Spinal cord (tissue), 9 donors: ENCODE measurements at regions not wholly inside any gene's neighbourhood (a gene's known extent, or its start where the extent isn't known, plus 50 kb on each side); places are given as distances from the start of the nearest gene placed in this dataset.

ENCODE experiments used
- DNase-seq, 6 donors: peaks; one replicate each; pipeline versions ENCODE4 v3.0.0 to v3.0.0-alpha.2; 2013 to 2015; ENCODE audit warnings: low spot score in 6 of 6, low read depth in 4 of 6
- H3K27ac ChIP-seq: one replicate; pipeline ENCODE4 v1.5.1; 2013; ENCODE audit warnings: low read depth, low read length, control low read depth
- H3K27me3 ChIP-seq: one replicate; pipeline ENCODE4 v1.6.1; 2013; ENCODE audit warnings: low read length; ENCODE audit not compliant: control insufficient read depth, insufficient read depth
- H3K36me3 ChIP-seq: one replicate; pipeline ENCODE4 v1.6.1; 2013; ENCODE audit warnings: low read length; ENCODE audit not compliant: control insufficient read depth, insufficient read depth
- H3K4me1 ChIP-seq: one replicate; pipeline ENCODE4 v1.6.1; 2013; ENCODE audit warnings: low read length; ENCODE audit not compliant: control insufficient read depth, insufficient read depth
- H3K4me3 ChIP-seq: one replicate; pipeline ENCODE4 v1.5.1; 2013; ENCODE audit warnings: low read depth, low read length, control low read depth
- H3K9me3 ChIP-seq: one replicate; pipeline ENCODE4 v1.6.1; 2013; ENCODE audit warnings: low read length; ENCODE audit not compliant: control insufficient read depth, insufficient read depth
- WGBS: methylation state at CpG from one replicate; pipeline ENCODE4 v1.1.5; 2013; ENCODE audit warnings: missing lambda C conversion rate; ENCODE audit not compliant: insufficient coverage; 5-methylcytosine and 5-hydroxymethylcytosine counted together
- donor health status: healthy.

DNA sequence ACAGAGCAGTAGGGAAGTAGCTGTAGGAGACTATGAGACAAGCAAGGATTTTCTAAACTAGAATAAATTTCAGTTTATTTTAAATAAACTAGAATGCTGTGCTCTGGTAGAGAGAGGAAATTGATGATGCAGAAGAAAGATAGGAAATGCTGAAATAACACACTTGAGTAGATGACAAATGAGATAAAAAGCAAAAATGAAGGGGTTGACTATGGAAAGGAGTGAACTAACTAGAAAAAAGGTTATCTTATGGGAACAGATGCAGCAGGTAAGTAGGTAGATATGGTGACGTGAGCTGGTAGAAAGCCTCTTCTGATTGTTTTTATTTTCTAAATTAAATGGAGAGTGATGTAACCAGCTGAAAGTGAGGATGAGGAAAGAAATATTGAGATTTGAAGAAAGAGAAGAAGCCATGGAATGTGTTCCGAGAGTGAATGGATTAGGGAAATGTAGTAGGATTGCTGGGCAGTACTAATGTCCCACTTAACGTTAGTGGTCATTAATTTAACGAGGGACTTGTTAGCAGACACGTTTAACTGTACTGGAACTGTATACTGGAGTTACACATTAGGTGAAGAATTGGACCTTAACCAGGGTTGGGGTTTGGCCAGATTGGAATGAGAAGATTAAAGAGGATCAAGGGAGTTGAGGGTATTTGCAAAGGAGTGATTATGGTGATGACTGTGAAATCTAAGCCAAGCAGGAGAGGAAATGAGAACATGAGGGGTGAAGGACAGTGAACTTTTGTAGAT, 196.5 kb downstream of the TANC2 start:
- H3K9me3 ChIP-seq, result no peaks in the 10 kb centered on the region
- WGBS, result 75% methylated on average over 5 of the region's 5 CpGs
- no peak overlapping the region for H3K27ac ChIP-seq
- H3K4me1 ChIP-seq, result no peaks in the 10 kb centered on the region
- no peaks in the 10 kb centered on the region for H3K36me3 ChIP-seq
- DNase-seq, result no peak
- H3K27me3 ChIP-seq, result no peaks in the 10 kb centered on the region
- H3K4me3 ChIP-seq, result no peak overlapping the region

DNA sequence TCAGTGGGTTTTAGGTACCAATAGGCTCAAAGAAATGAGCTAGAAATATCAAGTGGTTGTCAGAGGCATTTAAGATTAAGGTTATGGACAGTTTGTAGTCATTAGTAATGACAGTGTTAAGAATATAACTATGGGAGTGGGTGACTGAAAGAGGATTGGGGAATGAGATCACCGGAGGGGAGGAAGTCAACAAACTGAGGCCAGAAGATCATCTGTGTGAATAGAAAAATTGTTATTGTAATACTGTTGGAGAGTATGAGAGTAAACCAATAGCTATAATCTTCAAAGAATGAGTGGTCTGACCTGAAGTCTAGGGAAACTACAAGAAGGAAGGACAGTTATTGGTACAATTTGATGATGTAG, 197.1 kb downstream of the TANC2 start:
- H3K27me3 ChIP-seq, result no peaks in the 10 kb centered on the region
- no peaks in the 10 kb centered on the region for H3K4me1 ChIP-seq
- no peaks in the 10 kb centered on the region for H3K9me3 ChIP-seq
- DNase-seq, result no peak
- no peak overlapping the region for H3K4me3 ChIP-seq
- WGBS, result 100% methylated on average over 1 of the region's 1 CpG
- H3K36me3 ChIP-seq, result no peaks in the 10 kb centered on the region
- no peak overlapping the region for H3K27ac ChIP-seq

DNA sequence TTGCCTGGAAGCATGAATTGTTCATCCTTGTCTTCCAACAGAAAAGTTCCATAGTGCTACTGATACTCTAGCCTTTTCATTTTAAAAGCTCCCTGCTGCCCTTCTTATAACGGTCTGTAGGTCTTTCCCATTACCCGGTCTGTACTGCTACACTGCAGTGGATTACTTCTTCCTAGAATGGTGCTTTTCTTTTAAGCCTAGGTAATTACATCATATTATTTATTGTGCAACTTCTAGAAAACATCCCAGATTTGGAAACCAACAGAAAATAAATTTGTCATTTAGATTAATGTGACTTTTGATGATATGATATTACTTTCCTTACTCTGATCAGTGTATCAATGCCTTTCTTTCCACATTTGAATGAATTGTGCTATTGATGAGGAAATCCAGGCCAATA, 199.4 kb downstream of the TANC2 start:
- H3K9me3 ChIP-seq, result no peaks in the 10 kb centered on the region
- no peak overlapping the region for H3K4me3 ChIP-seq
- no peaks in the 10 kb centered on the region for H3K36me3 ChIP-seq
- H3K4me1 ChIP-seq, result no peaks in the 10 kb centered on the region
- H3K27me3 ChIP-seq, result no peaks in the 10 kb centered on the region
- WGBS, result no CpG with 5 or more reads among the region's 2 CpGs
- no peak overlapping the region for H3K27ac ChIP-seq
- DNase-seq, result no peak

DNA sequence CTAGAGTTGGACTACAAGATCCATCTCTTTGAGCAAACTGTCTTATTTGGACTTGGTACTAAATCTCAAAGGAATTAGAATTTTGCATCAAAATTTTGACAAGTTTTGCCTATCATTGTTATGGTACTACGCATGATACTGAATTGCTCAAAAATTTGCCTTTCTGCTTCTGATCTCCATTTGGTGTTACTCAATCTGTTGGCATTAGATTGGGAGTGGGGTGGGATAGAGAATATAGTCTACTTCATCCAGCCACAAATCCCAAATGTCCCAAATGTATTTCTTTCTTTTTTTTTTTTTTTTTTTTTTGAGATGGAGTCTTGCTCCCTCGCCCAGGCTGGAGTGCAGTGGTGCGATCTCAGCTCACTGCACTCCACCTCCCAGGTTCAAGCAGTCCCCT, 204.8 kb downstream of the TANC2 start:
- no peak overlapping the region for H3K4me3 ChIP-seq
- no CpG with 5 or more reads among the region's 3 CpGs for WGBS
- H3K9me3 ChIP-seq, result no peaks in the 10 kb centered on the region
- no peaks in the 10 kb centered on the region for H3K36me3 ChIP-seq
- no peak overlapping the region for H3K27ac ChIP-seq
- DNase-seq, result no peak
- H3K4me1 ChIP-seq, result peaks cover 3% of the 10 kb centered on the region
- no peaks in the 10 kb centered on the region for H3K27me3 ChIP-seq

DNA sequence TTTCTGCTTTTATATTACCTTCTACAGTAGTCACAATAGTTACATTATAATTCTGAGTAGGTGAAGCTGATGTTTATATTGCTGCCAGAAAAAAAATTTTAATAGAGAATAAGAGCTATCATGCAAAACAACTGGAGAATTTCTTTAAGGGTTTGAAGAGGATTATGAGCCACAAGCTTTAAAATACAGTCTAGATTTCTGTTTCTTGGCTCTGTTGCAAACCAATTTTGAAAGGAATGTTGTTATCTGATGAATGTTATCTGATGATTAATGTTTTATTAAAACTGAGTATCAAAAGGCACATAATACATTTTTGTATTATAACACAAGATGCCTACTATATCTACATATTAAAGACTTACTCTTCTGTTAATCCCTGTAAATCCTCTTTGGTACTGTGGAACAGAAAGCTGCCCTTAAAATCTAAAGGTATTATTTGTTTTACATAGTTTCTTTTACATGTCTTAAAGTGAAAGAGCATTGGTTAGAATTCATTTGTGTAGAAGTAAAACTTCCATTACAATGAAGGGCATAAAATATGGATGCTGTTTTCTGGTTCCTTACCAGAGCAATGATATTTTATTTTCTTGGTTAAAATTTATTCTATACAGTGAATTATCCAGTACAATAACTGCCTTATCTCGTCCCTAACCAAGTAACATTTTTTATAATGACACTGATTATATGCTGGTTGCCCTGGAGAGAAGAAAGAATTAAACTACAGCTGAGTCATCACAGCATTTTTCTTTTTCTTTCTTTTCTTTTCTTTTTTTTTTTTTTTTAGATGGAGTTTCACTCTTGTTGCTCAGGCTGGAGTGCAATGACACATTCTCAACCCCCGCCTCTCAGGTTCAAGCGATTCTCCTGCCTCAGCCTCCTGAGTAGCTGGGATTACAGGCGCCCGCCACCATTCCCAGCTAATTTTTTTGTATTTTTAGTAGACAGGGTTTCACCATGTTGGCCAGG, 205.7 kb downstream of the TANC2 start:
- DNase-seq, result peak in 1 of 6 donors; percentile 31
- Histone ChIP-seq H3K9me3 (no peaks in the 10 kb centered on the region), H3K4me3 (no peak overlapping the region), H3K27ac (no peak overlapping the region), H3K27me3 (no peaks in the 10 kb centered on the region), H3K36me3 (no peaks in the 10 kb centered on the region), H3K4me1 (peaks cover 3% of the 10 kb centered on the region)
- WGBS, result no CpG with 5 or more reads among the region's 5 CpGs

DNA sequence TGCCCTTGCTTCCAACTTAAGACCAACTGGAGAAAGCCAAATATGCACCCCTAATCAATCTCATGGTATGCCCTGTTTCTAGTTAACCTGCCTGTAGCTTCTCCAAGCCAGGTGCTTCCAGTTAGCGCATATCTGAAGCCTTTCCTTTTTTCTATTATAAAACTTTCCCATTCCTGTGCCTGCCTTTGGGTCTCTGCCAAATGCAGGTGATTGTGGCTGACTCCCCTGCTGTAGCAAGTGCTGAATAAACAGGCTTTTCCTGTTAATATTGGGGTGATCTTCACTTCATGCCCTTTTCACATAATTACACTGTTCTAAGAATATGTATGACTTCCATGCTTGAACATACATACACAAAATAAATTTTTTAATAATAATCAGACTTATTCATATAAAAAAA, 207.4 kb downstream of the TANC2 start:
- Histone ChIP-seq H3K9me3 (no peaks in the 10 kb centered on the region), H3K27ac (no peak overlapping the region), H3K4me1 (peaks cover 3% of the 10 kb centered on the region), H3K27me3 (no peaks in the 10 kb centered on the region), H3K36me3 (no peaks in the 10 kb centered on the region), H3K4me3 (no peak overlapping the region)
- DNase-seq, result no peak
- WGBS, result 100% methylated on average over 1 of the region's 1 CpG

DNA sequence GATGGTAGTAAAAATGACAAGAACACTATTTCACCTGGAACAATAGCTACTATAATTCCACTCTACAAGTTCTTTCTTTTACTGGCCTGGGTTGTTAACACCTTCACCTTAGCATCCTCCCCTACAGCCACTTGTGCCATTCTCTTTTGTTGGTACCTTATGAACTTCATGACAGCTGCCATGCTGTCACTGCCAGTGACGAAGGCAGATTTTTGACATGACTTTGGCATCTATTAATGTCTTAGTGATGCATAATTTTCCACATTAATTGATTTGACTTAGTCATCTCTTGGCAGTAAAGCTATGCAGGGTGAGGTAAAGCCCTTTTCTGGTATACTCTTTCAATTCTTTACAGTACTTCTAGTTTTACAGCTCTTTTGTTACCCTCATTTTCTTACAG, 207.9 kb downstream of the TANC2 start:
- H3K27me3 ChIP-seq, result no peaks in the 10 kb centered on the region
- H3K4me1 ChIP-seq, result peaks cover 3% of the 10 kb centered on the region
- H3K9me3 ChIP-seq, result no peaks in the 10 kb centered on the region
- DNase-seq, result no peak
- H3K4me3 ChIP-seq, result no peak overlapping the region
- H3K27ac ChIP-seq, result no peak overlapping the region
- H3K36me3 ChIP-seq, result no peaks in the 10 kb centered on the region
- WGBS, result no CpG with 5 or more reads among the region's 1 CpG

DNA sequence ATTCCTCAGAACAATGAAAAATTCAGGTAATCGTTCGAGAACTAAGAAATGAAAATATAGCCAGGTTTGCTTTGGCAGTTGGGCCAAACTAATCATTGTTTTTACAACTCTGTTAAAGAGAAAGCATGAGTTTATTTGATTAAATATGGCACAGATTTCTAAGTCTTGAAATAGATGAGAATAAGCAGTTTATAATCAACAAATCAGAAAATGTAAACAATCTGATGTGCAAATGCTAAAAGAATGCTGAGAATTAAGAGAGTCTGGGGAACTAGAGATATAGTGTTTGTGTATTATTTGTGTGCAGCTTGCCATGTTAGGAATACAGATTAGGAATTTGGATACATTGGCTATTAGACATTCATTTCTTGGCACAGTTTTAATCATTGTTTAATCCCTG, 212.5 kb downstream of the TANC2 start:
- WGBS, result no CpG with 5 or more reads among the region's 2 CpGs
- Histone ChIP-seq H3K9me3 (no peaks in the 10 kb centered on the region), H3K27ac (no peak overlapping the region), H3K27me3 (no peaks in the 10 kb centered on the region), H3K4me3 (no peak overlapping the region), H3K36me3 (no peaks in the 10 kb centered on the region), H3K4me1 (no peaks in the 10 kb centered on the region)
- DNase-seq, result no peak

DNA sequence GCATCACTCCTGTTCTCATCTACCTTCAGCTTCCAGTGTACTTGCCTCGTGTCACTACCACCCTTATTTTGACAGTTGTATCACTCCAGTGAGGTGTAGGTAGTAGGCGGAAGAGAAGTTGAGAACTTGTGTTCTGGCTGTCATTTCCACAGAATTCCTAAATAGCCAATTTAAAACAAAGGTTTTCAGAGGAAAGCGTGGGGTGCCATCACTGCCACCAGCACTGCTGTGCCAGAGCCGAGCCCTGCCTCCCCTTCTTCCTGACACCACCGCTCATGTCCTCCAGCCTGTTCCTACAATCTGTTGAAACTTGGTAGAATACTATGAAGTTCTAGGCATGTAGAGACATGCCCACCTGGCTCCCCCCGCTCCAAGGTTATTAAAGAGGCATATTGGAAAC, 215.8 kb downstream of the TANC2 start:
- DNase-seq, result no peak
- H3K27me3 ChIP-seq, result no peaks in the 10 kb centered on the region
- no peaks in the 10 kb centered on the region for H3K9me3 ChIP-seq
- no peak overlapping the region for H3K4me3 ChIP-seq
- no peak overlapping the region for H3K27ac ChIP-seq
- H3K4me1 ChIP-seq, result no peaks in the 10 kb centered on the region
- no peaks in the 10 kb centered on the region for H3K36me3 ChIP-seq
- WGBS, result 100% methylated on average over 2 of the region's 6 CpGs

DNA sequence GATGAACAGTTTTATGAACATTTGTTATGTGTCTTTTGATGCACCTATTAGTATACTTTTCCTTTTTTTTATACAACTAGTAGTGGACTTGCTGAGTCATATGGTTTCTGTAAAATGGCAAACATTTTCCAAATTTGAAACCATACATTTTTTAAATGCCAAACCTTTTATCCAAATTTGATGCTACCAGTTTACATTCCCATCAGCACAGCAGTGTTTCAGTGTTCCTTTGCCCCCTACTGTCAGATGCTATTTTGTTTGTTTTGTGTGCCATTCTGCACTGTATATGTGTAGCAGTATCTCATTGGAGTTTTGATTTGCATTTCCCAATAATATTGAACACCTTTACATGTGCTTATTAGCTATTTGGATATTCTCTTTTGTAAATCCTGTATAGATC, 219.4 kb downstream of the TANC2 start:
- DNase-seq, result no peak
- no peaks in the 10 kb centered on the region for H3K4me1 ChIP-seq
- H3K27me3 ChIP-seq, result no peaks in the 10 kb centered on the region
- H3K36me3 ChIP-seq, result no peaks in the 10 kb centered on the region
- H3K9me3 ChIP-seq, result no peaks in the 10 kb centered on the region
- no peak overlapping the region for H3K4me3 ChIP-seq
- no peak overlapping the region for H3K27ac ChIP-seq
